ENCODE measurements at regions not wholly inside any gene's neighbourhood (a gene's known extent, or its start where the extent isn't known, plus 50 kb on each side); places are given as distances from the start of the nearest gene placed in this dataset.

DNA sequence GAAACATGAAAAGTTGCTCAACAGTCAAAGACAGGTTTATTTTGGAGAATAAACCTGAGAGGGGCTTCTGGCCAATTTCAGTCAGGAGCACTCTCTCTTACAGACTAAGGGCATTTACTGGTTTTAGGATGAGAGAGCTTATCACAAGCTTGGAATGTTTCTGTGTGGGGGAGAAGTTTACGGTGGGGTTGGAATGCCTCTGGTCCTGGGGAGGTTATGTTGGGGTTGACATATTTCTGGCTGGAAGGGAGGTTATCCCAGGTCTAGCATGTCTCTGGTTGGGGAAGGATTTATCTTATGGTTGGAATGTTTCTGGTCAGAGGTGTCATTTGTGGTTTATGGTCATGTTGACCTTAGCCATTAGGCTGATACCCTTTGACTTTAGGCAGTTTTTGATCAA is 1867.3 kb downstream of the EFNA5 start:
- Mint-ChIP-seq H3K36me3 (ENCODE audit: low read depth) (no peaks in the 10 kb centered on the region), H3K4me1 (no peaks in the 10 kb centered on the region), H3K27me3 (no peaks in the 10 kb centered on the region), H3K9me3 (peaks cover 15% of the 10 kb centered on the region), H3K27ac (no peak overlapping the region), H3K4me3 (no peak overlapping the region)
- ATAC-seq (no peak), DNase-seq (no peak)

DNA sequence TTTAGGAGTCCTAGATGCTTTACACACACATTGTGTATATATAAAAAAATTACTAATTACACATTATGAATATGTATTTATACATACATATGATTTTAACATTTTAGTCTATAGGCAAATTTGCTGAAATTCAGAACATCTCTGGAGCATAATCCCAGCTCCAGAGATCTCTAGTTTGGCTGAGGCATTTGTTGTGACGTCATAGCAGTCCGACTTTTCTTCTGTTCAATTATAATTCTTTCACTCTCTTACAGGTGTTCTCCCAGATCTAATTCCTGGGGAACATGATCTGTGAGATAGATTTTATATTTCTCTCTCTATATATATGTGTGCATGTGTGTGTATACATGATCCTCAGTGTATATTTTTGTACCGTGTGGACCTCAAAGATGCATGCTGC is 1876.2 kb downstream of the EFNA5 start:
- DNase-seq: no peak
- H3K27ac Mint-ChIP-seq: no peak overlapping the region
- no peaks in the 10 kb centered on the region for H3K27me3 Mint-ChIP-seq
- no peak overlapping the region for H3K4me3 Mint-ChIP-seq
- no peaks in the 10 kb centered on the region for H3K36me3 Mint-ChIP-seq (ENCODE audit: low read depth)
- no peak for ATAC-seq
- no peaks in the 10 kb centered on the region for H3K9me3 Mint-ChIP-seq
- no peaks in the 10 kb centered on the region for H3K4me1 Mint-ChIP-seq

GRCh38 chr5:105789246-105789645 is 1881.5 kb downstream of the EFNA5 start:
- no peak for DNase-seq
- H3K4me3 Mint-ChIP-seq: no peak overlapping the region

DNA sequence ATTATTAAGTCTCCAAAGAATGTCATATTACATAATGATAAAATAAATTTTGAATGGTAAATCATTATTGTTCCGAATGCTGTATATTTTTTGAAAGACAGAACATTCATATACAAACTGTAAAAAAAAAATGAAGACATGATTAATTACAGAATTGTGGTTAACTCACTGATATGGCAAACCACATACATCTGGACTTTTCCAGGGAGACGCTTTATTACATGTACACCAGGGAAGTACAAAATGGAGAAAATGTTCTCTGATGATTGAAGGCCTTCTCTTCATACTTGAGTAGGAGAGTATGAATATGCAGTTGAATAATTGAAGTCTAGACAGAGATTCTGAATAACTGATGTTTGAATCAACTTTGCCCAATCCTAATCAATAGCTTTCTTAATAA is 1886.9 kb downstream of the EFNA5 start:
- Mint-ChIP-seq H3K4me3 (no peak overlapping the region), H3K9me3 (peaks cover 5% of the 10 kb centered on the region), H3K27ac (no peak overlapping the region), H3K27me3 (no peaks in the 10 kb centered on the region), H3K4me1 (no peaks in the 10 kb centered on the region), H3K36me3 (ENCODE audit: low read depth) (no peaks in the 10 kb centered on the region)
- ATAC-seq (no peak), DNase-seq (no peak)

More at GRCh38 chr5:105789246-105789645, 1881.5 kb downstream of the EFNA5 start:
- Mint-ChIP-seq H3K36me3 (ENCODE audit: low read depth) (no peaks in the 10 kb centered on the region), H3K27ac (no peak overlapping the region), H3K4me1 (no peaks in the 10 kb centered on the region), H3K9me3 (peaks cover 3% of the 10 kb centered on the region), H3K27me3 (no peaks in the 10 kb centered on the region)
- ATAC-seq: no peak

DNA sequence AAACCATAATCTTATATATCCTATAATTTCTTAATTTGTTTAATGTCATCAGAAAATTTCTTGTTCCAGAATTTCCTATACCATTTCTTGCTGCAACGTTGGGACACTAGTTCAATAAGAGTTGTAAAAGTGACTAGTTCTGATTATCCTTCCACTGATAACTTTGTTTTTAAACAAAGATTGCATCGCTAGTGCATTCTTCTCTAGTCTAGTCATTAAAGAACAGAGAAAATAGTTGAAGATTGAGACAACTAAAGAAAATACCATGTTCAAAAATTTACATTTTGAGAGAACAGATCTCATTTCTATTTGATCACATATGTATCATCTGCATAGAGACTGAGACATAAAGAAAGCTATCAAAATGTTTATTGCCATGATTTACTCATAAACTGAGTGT is 1888.2 kb downstream of the EFNA5 start:
- no peaks in the 10 kb centered on the region for H3K36me3 Mint-ChIP-seq (ENCODE audit: low read depth)
- H3K4me3 Mint-ChIP-seq: no peak overlapping the region
- ATAC-seq (no peak), DNase-seq (no peak)
- no peak overlapping the region for H3K27ac Mint-ChIP-seq
- H3K4me1 Mint-ChIP-seq: no peaks in the 10 kb centered on the region
- no peaks in the 10 kb centered on the region for H3K27me3 Mint-ChIP-seq
- H3K9me3 Mint-ChIP-seq: peaks cover 5% of the 10 kb centered on the region

DNA sequence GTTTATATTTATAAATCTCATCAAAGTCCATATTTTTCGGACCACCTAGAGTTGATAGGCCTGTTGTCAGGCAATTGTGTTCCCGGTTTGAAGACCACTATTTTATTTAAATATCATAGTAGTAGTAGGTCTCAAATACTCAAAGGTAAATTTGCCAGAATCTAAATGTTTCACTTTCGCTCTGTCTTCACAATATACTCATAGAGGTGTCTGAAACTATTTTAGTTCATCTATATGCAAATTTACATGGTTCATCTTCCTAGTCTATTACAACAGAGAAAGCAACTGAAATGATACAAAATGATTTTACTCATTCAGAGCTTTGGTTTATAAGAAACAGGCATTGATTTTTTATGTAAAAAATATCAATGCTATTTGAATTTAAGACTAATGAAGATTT is 1897.5 kb downstream of the EFNA5 start:
- ATAC-seq (no peak), DNase-seq (no peak)
- Mint-ChIP-seq H3K36me3 (ENCODE audit: low read depth) (no peaks in the 10 kb centered on the region), H3K9me3 (peaks cover 10% of the 10 kb centered on the region), H3K27me3 (no peaks in the 10 kb centered on the region), H3K4me3 (no peak overlapping the region), H3K27ac (no peak overlapping the region), H3K4me1 (no peaks in the 10 kb centered on the region)

- Mint-ChIP-seq H3K36me3 (ENCODE audit: low read depth) (no peaks in the 10 kb centered on the region), H3K27me3 (no peaks in the 10 kb centered on the region), H3K9me3 (peaks cover 18% of the 10 kb centered on the region), H3K4me1 (no peaks in the 10 kb centered on the region), H3K27ac (no peak overlapping the region), H3K4me3 (no peak overlapping the region)
- ATAC-seq: no peak
- DNase-seq: no peak
Observed at GRCh38 chr5:105767267-105767666, 1903.5 kb downstream of the EFNA5 start.

GRCh38 chr5:105762728-105763127 is 1908.0 kb downstream of the EFNA5 start:
- H3K4me1 Mint-ChIP-seq: no peaks in the 10 kb centered on the region
- no peak overlapping the region for H3K27ac Mint-ChIP-seq
- H3K27me3 Mint-ChIP-seq: no peaks in the 10 kb centered on the region
- H3K4me3 Mint-ChIP-seq: no peak overlapping the region
- DNase-seq (no peak), ATAC-seq (no peak)
- peaks cover 30% of the 10 kb centered on the region for H3K9me3 Mint-ChIP-seq
- H3K36me3 Mint-ChIP-seq (ENCODE audit: low read depth): no peaks in the 10 kb centered on the region

DNA sequence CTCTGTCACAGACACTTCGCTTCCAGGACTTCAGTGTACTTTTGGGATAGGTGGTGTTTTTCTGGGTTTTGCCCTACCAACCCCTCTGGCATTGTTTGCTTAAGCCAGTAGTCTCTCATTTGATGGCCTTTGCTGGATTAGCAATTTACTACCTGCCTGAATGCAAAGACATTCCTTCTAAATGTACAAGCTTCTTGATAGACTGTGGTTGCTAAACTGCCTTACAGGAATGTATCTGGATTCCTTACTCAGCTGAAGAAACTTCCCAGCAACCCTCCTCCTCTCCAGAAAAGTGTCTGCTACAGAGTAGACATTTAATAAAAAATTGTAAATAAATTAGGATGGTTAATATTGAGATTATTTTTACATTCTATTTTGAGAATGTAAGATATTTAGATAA is 1916.7 kb downstream of the EFNA5 start:
- Mint-ChIP-seq H3K4me3 (no peak overlapping the region), H3K27ac (no peak overlapping the region), H3K4me1 (no peaks in the 10 kb centered on the region), H3K9me3 (peaks cover 6% of the 10 kb centered on the region), H3K36me3 (ENCODE audit: low read depth) (no peaks in the 10 kb centered on the region), H3K27me3 (no peaks in the 10 kb centered on the region)
- DNase-seq (no peak), ATAC-seq (no peak)

DNA sequence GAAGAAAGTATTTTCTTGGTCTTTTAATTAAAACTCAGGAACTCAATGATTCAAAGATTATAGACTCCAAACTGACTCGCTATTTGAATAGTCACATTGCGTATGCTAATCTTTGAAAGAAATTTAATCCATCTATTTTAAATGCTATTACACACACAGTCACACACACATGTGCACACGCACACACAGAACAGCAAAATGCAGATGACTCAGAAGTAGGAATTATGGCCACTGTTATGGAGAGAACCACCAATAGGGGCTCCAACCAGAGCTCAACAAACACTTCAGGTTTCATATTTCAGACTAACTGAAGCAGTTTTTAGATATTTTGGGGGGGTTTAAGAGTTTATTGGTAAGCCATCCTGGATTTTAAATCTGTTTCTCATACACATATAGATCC is 1917.9 kb downstream of the EFNA5 start:
- H3K27me3 Mint-ChIP-seq: no peaks in the 10 kb centered on the region

DNA sequence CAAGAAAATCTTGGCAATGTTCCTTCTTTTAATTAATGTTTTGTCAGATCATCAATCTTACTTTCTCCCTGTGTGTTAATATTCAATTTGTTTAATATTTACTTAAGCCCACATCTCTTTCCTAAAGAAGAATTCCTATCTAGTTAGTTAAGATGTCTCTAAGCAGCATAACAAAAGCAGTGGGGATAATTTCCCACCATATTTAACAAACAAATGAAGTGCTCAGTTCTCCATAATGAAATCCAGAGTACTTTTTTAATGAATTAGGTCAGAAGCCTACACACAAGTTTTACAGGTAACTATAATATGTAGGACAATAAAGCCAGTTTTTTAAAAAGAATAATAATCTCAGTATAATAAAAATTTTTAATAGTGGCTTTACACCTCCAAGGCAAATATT is 1918.8 kb downstream of the EFNA5 start:
- no peaks in the 10 kb centered on the region for H3K4me1 Mint-ChIP-seq
- no peak overlapping the region for H3K4me3 Mint-ChIP-seq
- ATAC-seq (no peak), DNase-seq (no peak)
- no peaks in the 10 kb centered on the region for H3K36me3 Mint-ChIP-seq (ENCODE audit: low read depth)
- peaks cover 14% of the 10 kb centered on the region for H3K9me3 Mint-ChIP-seq
- H3K27me3 Mint-ChIP-seq: no peaks in the 10 kb centered on the region
- no peak overlapping the region for H3K27ac Mint-ChIP-seq

More for the DNA sequence above, 1917.9 kb downstream of the EFNA5 start:
- ATAC-seq: no peak
- peaks cover 12% of the 10 kb centered on the region for H3K9me3 Mint-ChIP-seq
- no peak for DNase-seq
- H3K4me3 Mint-ChIP-seq: no peak overlapping the region
- no peak overlapping the region for H3K27ac Mint-ChIP-seq
- no peaks in the 10 kb centered on the region for H3K36me3 Mint-ChIP-seq (ENCODE audit: low read depth)
- H3K4me1 Mint-ChIP-seq: no peaks in the 10 kb centered on the region

DNA sequence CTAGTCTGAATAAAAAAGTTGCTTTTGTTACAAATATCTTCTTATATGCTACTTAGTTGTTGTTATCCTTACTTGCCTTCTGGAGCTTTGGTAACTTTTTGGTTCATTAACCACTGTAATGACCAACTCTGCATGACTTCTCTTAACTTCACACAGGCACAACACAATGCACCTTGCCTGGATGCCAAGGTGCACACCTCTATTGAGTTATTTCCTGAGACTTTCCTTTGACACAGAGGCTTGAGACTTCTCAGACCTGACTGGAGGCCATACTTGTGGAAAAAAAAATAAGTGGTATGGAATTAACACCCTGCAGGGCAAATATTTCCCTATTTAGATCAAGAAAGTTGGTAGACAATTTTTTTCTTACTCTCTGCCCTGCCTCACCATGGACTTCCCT is 1925.6 kb downstream of the EFNA5 start:
- Mint-ChIP-seq H3K9me3 (peaks cover 12% of the 10 kb centered on the region), H3K27me3 (no peaks in the 10 kb centered on the region), H3K4me3 (no peak overlapping the region), H3K4me1 (no peaks in the 10 kb centered on the region), H3K36me3 (ENCODE audit: low read depth) (no peaks in the 10 kb centered on the region), H3K27ac (no peak overlapping the region)
- no peak for DNase-seq
- no peak for ATAC-seq

GRCh38 chr5:105740242-105740641 is 1930.5 kb downstream of the EFNA5 start:
- Mint-ChIP-seq H3K4me3 (no peak overlapping the region), H3K27ac (no peak overlapping the region), H3K4me1 (no peaks in the 10 kb centered on the region), H3K9me3 (peaks cover 4% of the 10 kb centered on the region), H3K36me3 (ENCODE audit: low read depth) (no peaks in the 10 kb centered on the region), H3K27me3 (no peaks in the 10 kb centered on the region)
- no peak for DNase-seq
- no peak for ATAC-seq

DNA sequence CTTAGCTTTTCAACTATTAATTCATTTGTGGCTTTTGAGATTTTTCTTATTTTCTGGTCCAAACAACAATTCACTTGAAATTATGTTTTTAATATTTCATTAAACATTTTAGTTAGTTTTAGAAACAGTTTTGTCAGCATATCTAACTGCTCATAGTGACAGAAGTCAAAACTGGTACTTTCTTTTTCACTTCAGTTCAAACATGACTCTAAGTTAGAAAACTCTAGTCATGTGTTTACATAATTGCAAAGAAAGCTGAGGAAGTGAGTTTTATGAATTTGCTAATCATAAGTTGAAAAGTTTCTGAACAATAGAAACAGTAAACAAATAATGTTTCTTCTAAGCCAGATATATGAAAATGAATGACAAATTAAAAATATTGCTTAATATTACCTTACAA is 1931.0 kb downstream of the EFNA5 start:
- DNase-seq (no peak), ATAC-seq (no peak)
- Mint-ChIP-seq H3K4me3 (no peak overlapping the region), H3K27ac (no peak overlapping the region), H3K4me1 (no peaks in the 10 kb centered on the region), H3K36me3 (ENCODE audit: low read depth) (no peaks in the 10 kb centered on the region), H3K9me3 (peaks cover 4% of the 10 kb centered on the region), H3K27me3 (no peaks in the 10 kb centered on the region)

DNA sequence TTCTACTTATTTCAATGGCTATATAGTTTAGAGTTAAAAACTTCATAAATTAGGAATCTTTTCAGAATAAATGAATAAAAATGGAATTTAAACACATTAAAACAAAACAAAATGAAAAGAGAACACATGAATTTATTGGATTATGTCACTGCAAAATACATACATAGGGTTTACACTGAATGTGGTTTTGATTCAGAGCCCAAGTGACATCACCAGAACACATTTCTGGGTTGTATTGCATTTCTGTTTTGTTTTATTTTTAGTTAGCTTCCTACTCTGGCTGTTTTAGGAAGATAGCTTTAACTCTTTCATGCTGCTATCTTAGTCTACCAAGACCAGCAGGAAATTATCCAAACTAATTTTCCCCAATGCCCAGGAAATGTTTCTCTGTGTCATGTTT is 1935.0 kb downstream of the EFNA5 start:
- Mint-ChIP-seq H3K4me1 (no peaks in the 10 kb centered on the region), H3K9me3 (peaks cover 3% of the 10 kb centered on the region), H3K27me3 (no peaks in the 10 kb centered on the region), H3K4me3 (no peak overlapping the region), H3K36me3 (ENCODE audit: low read depth) (no peaks in the 10 kb centered on the region), H3K27ac (no peak overlapping the region)
- no peak for DNase-seq
- ATAC-seq: no peak

DNA sequence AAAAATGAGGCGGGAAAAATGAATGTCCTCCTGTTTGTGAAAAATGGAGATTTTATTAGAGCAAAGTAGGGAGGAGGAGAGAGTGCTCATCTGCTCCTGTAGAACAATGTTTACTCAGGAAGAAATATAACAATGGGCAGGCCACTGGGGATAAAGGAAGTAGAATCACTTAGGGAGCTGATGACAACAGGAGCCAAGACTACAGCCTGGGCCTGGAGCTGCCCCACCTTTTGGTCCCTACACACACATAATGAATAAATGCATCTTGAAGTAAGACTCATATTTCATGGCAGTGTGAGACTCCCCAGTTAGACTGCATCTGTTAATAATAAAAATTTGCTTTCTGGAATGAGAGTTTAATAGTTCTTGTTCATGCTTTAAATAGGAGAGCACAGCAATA is 1939.8 kb downstream of the EFNA5 start:
- Mint-ChIP-seq H3K4me3 (no peak overlapping the region), H3K27me3 (no peaks in the 10 kb centered on the region), H3K27ac (no peak overlapping the region), H3K9me3 (peaks cover 3% of the 10 kb centered on the region), H3K4me1 (no peaks in the 10 kb centered on the region), H3K36me3 (ENCODE audit: low read depth) (no peaks in the 10 kb centered on the region)
- no peak for ATAC-seq
- DNase-seq: no peak

Measured in activated naive CD8-positive, alpha-beta T cell treated with anti-CD3 and anti-CD28 coated beads, Interleukin-2, amount 50 U/mL, for 24 hours (primary cell).